ENCODE measurements at regions not wholly inside any gene's neighbourhood (a gene's known extent, or its start where the extent isn't known, plus 50 kb on each side); places are given as distances from the start of the nearest gene placed in this dataset.

DNA sequence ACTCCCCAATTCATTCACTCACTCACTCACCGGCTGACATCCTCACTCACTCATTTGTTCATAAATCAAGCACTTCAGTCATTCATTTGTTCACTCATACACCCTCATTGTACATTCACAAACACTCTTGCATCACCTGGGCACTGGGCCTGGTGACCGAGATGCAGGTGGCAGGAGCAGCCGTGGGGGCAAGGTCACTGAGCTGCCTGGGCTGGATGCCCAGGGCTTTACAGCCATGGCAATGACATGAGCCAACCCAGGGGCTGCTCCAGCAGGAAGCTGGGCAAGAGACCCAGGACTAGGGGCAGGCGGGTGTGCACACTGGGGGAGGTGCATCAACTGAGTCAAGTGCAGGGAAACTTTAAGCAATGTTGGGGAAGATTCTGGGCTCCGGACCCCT lies 113.6 kb upstream of the IGSF21 start:
- no peaks in the 10 kb centered on the region for H3K36me3 ChIP-seq (ENCODE audit: control insufficient read depth in 2 of 2, insufficient read depth in 1 of 2, low read length in 2 of 2)
- H3K27ac ChIP-seq (ENCODE audit: extremely low read depth, low read depth, low read length), result no peak overlapping the region
- CTCF ChIA-PET, result no interaction called here
- TF ChIP-seq ZNF19 (tag by site-specific recombination; IDR thresholded peaks at IDR 0.05; ENCODE audit: low read depth), result no peak
- no peak for TF ChIP-seq ZNF544 (tag by site-specific recombination; IDR thresholded peaks at IDR 0.05)
- TF ChIP-seq SP3 (tag by site-specific recombination; IDR thresholded peaks at IDR 0.05), result no peak
- TF ChIP-seq, protein P1, sequence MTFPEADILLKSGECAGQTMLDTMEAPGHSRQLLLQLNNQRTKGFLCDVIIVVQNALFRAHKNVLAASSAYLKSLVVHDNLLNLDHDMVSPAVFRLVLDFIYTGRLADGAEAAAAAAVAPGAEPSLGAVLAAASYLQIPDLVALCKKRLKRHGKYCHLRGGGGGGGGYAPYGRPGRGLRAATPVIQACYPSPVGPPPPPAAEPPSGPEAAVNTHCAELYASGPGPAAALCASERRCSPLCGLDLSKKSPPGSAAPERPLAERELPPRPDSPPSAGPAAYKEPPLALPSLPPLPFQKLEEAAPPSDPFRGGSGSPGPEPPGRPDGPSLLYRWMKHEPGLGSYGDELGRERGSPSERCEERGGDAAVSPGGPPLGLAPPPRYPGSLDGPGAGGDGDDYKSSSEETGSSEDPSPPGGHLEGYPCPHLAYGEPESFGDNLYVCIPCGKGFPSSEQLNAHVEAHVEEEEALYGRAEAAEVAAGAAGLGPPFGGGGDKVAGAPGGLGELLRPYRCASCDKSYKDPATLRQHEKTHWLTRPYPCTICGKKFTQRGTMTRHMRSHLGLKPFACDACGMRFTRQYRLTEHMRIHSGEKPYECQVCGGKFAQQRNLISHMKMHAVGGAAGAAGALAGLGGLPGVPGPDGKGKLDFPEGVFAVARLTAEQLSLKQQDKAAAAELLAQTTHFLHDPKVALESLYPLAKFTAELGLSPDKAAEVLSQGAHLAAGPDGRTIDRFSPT (tag by site-specific recombination; IDR thresholded peaks at IDR 0.05), result no peak
- TF ChIP-seq ZSCAN16 (tag by site-specific recombination; IDR thresholded peaks at IDR 0.05), result no peak
- no peak for TF ChIP-seq ZNF677 (tag by site-specific recombination; IDR thresholded peaks at IDR 0.05)
- TF ChIP-seq ZBTB1 (tag by site-specific recombination; IDR thresholded peaks at IDR 0.05), result no peak
- TF ChIP-seq, protein P2, sequence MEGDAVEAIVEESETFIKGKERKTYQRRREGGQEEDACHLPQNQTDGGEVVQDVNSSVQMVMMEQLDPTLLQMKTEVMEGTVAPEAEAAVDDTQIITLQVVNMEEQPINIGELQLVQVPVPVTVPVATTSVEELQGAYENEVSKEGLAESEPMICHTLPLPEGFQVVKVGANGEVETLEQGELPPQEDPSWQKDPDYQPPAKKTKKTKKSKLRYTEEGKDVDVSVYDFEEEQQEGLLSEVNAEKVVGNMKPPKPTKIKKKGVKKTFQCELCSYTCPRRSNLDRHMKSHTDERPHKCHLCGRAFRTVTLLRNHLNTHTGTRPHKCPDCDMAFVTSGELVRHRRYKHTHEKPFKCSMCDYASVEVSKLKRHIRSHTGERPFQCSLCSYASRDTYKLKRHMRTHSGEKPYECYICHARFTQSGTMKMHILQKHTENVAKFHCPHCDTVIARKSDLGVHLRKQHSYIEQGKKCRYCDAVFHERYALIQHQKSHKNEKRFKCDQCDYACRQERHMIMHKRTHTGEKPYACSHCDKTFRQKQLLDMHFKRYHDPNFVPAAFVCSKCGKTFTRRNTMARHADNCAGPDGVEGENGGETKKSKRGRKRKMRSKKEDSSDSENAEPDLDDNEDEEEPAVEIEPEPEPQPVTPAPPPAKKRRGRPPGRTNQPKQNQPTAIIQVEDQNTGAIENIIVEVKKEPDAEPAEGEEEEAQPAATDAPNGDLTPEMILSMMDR (tag by site-specific recombination; IDR thresholded peaks at IDR 0.05), result no peak
- TF ChIP-seq ZFP69B (tag by site-specific recombination; IDR thresholded peaks at IDR 0.05), result no peak
- no peak for TF ChIP-seq HOXA7 (CRISPR knock-in tag; IDR thresholded peaks at IDR 0.05; ENCODE audit: borderline replicate concordance)
- no peak for TF ChIP-seq ZNF48 (tag by site-specific recombination; IDR thresholded peaks at IDR 0.05)
- TF ChIP-seq ZSCAN30 (tag by site-specific recombination; IDR thresholded peaks at IDR 0.05), result no peak
- TF ChIP-seq, protein P3, sequence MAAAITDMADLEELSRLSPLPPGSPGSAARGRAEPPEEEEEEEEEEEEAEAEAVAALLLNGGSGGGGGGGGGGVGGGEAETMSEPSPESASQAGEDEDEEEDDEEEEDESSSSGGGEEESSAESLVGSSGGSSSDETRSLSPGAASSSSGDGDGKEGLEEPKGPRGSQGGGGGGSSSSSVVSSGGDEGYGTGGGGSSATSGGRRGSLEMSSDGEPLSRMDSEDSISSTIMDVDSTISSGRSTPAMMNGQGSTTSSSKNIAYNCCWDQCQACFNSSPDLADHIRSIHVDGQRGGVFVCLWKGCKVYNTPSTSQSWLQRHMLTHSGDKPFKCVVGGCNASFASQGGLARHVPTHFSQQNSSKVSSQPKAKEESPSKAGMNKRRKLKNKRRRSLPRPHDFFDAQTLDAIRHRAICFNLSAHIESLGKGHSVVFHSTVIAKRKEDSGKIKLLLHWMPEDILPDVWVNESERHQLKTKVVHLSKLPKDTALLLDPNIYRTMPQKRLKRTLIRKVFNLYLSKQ (tag by site-specific recombination; IDR thresholded peaks at IDR 0.05; ENCODE audit: borderline replicate concordance), result no peak
- TF ChIP-seq MYNN (tag by site-specific recombination; IDR thresholded peaks at IDR 0.05; ENCODE audit: borderline replicate concordance), result no peak
- TF ChIP-seq PRDM1 (tag by site-specific recombination; IDR thresholded peaks at IDR 0.05), result no peak
- TF ChIP-seq ZNF274 (IDR thresholded peaks at IDR 0.05; ENCODE audit: low read length), result no peak
- no peak for TF ChIP-seq ZNF274 (tag by site-specific recombination; IDR thresholded peaks at IDR 0.05; ENCODE audit: borderline replicate concordance)
- TF ChIP-seq ZFP37 (tag by site-specific recombination; IDR thresholded peaks at IDR 0.05), result no peak
- TF ChIP-seq ZNF600 (tag by site-specific recombination; IDR thresholded peaks at IDR 0.05), result no peak
- TF ChIP-seq, protein P4, sequence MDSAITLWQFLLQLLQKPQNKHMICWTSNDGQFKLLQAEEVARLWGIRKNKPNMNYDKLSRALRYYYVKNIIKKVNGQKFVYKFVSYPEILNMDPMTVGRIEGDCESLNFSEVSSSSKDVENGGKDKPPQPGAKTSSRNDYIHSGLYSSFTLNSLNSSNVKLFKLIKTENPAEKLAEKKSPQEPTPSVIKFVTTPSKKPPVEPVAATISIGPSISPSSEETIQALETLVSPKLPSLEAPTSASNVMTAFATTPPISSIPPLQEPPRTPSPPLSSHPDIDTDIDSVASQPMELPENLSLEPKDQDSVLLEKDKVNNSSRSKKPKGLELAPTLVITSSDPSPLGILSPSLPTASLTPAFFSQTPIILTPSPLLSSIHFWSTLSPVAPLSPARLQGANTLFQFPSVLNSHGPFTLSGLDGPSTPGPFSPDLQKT (IDR thresholded peaks at IDR 0.05; ENCODE audit: borderline replicate concordance, low read depth, low read length), result no peak
- no peaks in the 10 kb centered on the region for H3K9me3 ChIP-seq (ENCODE audit: control insufficient read depth, insufficient read depth, low read depth, low read length)
- POLR2A ChIA-PET, result no interaction called here
- H3K4me3 ChIP-seq (ENCODE audit: low read depth, low read length), result no peak overlapping the region
- no peaks in the 10 kb centered on the region for H3K4me1 ChIP-seq (ENCODE audit: control insufficient read depth, insufficient read depth, low read length)

DNA sequence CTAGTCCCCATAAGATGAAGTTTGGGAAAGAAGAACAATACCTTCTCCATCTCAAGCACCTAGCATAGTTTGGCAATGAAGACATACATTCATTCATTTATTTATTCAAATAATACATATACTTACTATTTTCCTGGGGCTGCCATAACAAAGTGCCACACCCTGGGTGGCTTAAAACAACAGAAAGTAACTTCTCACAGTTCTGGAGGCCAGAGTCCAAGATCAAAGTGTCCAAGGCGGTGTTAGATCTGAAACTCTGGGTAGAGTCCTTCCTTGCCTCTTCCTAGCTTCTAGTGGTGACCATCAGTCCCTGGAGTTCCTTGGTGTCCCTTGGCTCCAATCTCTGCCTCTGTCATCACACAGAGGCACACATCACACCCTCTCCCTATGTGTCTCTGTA lies 112.1 kb upstream of the IGSF21 start:
- ChIA-PET POLR2A (no interaction called here), CTCF (interaction anchor here (0.6 to 1.2 kb wide), 2 partner anchors 14 to 105 kb away, joined by 3 to 4 read pairs; no protein-coding TSS in a partner anchor)
- no peak overlapping the region for H3K4me3 ChIP-seq (ENCODE audit: low read depth, low read length)
- TF ChIP-seq ZNF324 (tag by site-specific recombination; IDR thresholded peaks at IDR 0.05) (no peak), ZNF121 (tag by site-specific recombination; IDR thresholded peaks at IDR 0.05) (no peak)
- TF ChIP-seq, protein P5, sequence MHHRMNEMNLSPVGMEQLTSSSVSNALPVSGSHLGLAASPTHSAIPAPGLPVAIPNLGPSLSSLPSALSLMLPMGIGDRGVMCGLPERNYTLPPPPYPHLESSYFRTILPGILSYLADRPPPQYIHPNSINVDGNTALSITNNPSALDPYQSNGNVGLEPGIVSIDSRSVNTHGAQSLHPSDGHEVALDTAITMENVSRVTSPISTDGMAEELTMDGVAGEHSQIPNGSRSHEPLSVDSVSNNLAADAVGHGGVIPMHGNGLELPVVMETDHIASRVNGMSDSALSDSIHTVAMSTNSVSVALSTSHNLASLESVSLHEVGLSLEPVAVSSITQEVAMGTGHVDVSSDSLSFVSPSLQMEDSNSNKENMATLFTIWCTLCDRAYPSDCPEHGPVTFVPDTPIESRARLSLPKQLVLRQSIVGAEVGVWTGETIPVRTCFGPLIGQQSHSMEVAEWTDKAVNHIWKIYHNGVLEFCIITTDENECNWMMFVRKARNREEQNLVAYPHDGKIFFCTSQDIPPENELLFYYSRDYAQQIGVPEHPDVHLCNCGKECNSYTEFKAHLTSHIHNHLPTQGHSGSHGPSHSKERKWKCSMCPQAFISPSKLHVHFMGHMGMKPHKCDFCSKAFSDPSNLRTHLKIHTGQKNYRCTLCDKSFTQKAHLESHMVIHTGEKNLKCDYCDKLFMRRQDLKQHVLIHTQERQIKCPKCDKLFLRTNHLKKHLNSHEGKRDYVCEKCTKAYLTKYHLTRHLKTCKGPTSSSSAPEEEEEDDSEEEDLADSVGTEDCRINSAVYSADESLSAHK (tag by site-specific recombination; IDR thresholded peaks at IDR 0.05), result no peak
- H3K36me3 ChIP-seq (ENCODE audit: control insufficient read depth in 2 of 2, insufficient read depth in 1 of 2, low read length in 2 of 2), result no peaks in the 10 kb centered on the region
- H3K4me1 ChIP-seq (ENCODE audit: control insufficient read depth, insufficient read depth, low read length), result no peaks in the 10 kb centered on the region
- no peaks in the 10 kb centered on the region for H3K9me3 ChIP-seq (ENCODE audit: control insufficient read depth, insufficient read depth, low read depth, low read length)
- H3K27ac ChIP-seq (ENCODE audit: extremely low read depth, low read depth, low read length), result no peak overlapping the region
